ENCODE measurements at regions not wholly inside any gene's neighbourhood (a gene's known extent, or its start where the extent isn't known, plus 50 kb on each side); places are given as distances from the start of the nearest gene placed in this dataset.
"Not testable (repeated sequence)": the region's sequence is repeated elsewhere in the genome, so short reads cannot be mapped to it uniquely, and the experiment has no call there.

GRCh38 chr16:29304251-29304650 is 102.3 kb downstream of the NPIPB11 start:
- Mint-ChIP-seq H3K27ac (ENCODE audit: unreplicated experiment) (no peak overlapping the region), H3K27me3 (ENCODE audit: low read depth) (no peaks in the 10 kb centered on the region), H3K36me3 (ENCODE audit: low read depth) (no peaks in the 10 kb centered on the region), H3K4me3 (no peak overlapping the region), H3K4me1 (peaks cover 24% of the 10 kb centered on the region), H3K9me3 (no peaks in the 10 kb centered on the region)
- DNase-seq (ENCODE audit: low read depth, low spot score): no peak
- no peak for TF ChIP-seq CTCF (conservative IDR thresholded peaks at IDR 0.05)

GRCh38 chr16:29303520-29303919 is 103.0 kb downstream of the NPIPB11 start:
- Mint-ChIP-seq H3K36me3 (ENCODE audit: low read depth) (no peaks in the 10 kb centered on the region), H3K27me3 (ENCODE audit: low read depth) (no peaks in the 10 kb centered on the region)

GRCh38 chr16:29302976-29303375 is 103.5 kb downstream of the NPIPB11 start:
- H3K4me3 Mint-ChIP-seq: no peak overlapping the region
- H3K9me3 Mint-ChIP-seq: peaks cover 3% of the 10 kb centered on the region
- no peak for TF ChIP-seq CTCF (conservative IDR thresholded peaks at IDR 0.05)
- H3K27ac Mint-ChIP-seq (ENCODE audit: unreplicated experiment): no peak overlapping the region
- peaks cover 20% of the 10 kb centered on the region for H3K4me1 Mint-ChIP-seq
- H3K36me3 Mint-ChIP-seq (ENCODE audit: low read depth): no peaks in the 10 kb centered on the region
- no peaks in the 10 kb centered on the region for H3K27me3 Mint-ChIP-seq (ENCODE audit: low read depth)
- DNase-seq (ENCODE audit: low read depth, low spot score): no peak

More at GRCh38 chr16:29303520-29303919, 103.0 kb downstream of the NPIPB11 start:
- Mint-ChIP-seq H3K27ac (ENCODE audit: unreplicated experiment) (no peak overlapping the region), H3K9me3 (peaks cover 3% of the 10 kb centered on the region), H3K4me1 (peaks cover 23% of the 10 kb centered on the region), H3K4me3 (no peak overlapping the region)
- DNase-seq (ENCODE audit: low read depth, low spot score): no peak
- TF ChIP-seq CTCF (conservative IDR thresholded peaks at IDR 0.05): no peak

GRCh38 chr16:29302433-29302832 is 104.1 kb downstream of the NPIPB11 start:
- not testable (repeated sequence) for H3K27ac Mint-ChIP-seq (ENCODE audit: unreplicated experiment); H3K4me3 Mint-ChIP-seq; H3K9me3 Mint-ChIP-seq; H3K27me3 Mint-ChIP-seq (ENCODE audit: low read depth); H3K36me3 Mint-ChIP-seq (ENCODE audit: low read depth); DNase-seq (ENCODE audit: low read depth, low spot score)
- H3K4me1 Mint-ChIP-seq: peaks cover 18% of the 10 kb centered on the region

- H3K36me3 Mint-ChIP-seq (ENCODE audit: low read depth); H3K27me3 Mint-ChIP-seq (ENCODE audit: low read depth); H3K4me3 Mint-ChIP-seq; H3K27ac Mint-ChIP-seq (ENCODE audit: unreplicated experiment); H3K9me3 Mint-ChIP-seq; DNase-seq (ENCODE audit: low read depth, low spot score): not testable (repeated sequence)
- H3K4me1 Mint-ChIP-seq: peaks cover 16% of the 10 kb centered on the region
Observed at GRCh38 chr16:29301662-29302285, 104.7 kb downstream of the NPIPB11 start.

- not testable (repeated sequence) for H3K36me3 Mint-ChIP-seq (ENCODE audit: low read depth); H3K27me3 Mint-ChIP-seq (ENCODE audit: low read depth); H3K4me3 Mint-ChIP-seq; DNase-seq (ENCODE audit: low read depth, low spot score); H3K9me3 Mint-ChIP-seq
- Mint-ChIP-seq H3K4me1 (peaks cover 16% of the 10 kb centered on the region), H3K27ac (ENCODE audit: unreplicated experiment) (peak overlapping the region; percentile 19)
Observed at GRCh38 chr16:29300541-29301535, 105.7 kb downstream of the NPIPB11 start.

- not testable (repeated sequence) for DNase-seq (ENCODE audit: low read depth, low spot score); H3K4me3 Mint-ChIP-seq; H3K27me3 Mint-ChIP-seq (ENCODE audit: low read depth); H3K36me3 Mint-ChIP-seq (ENCODE audit: low read depth); H3K27ac Mint-ChIP-seq (ENCODE audit: unreplicated experiment); H3K9me3 Mint-ChIP-seq
- H3K4me1 Mint-ChIP-seq: peaks cover 16% of the 10 kb centered on the region
Observed at GRCh38 chr16:29300030-29300491, 106.5 kb downstream of the NPIPB11 start.

GRCh38 chr16:29298997-29299396 is 107.5 kb downstream of the NPIPB11 start:
- not testable (repeated sequence) for DNase-seq (ENCODE audit: low read depth, low spot score); H3K27me3 Mint-ChIP-seq (ENCODE audit: low read depth); H3K36me3 Mint-ChIP-seq (ENCODE audit: low read depth); H3K27ac Mint-ChIP-seq (ENCODE audit: unreplicated experiment); H3K9me3 Mint-ChIP-seq; H3K4me3 Mint-ChIP-seq; H3K4me1 Mint-ChIP-seq

GRCh38 chr16:29298307-29298706 is 108.2 kb downstream of the NPIPB11 start:
- H3K27me3 Mint-ChIP-seq (ENCODE audit: low read depth); DNase-seq (ENCODE audit: low read depth, low spot score); H3K9me3 Mint-ChIP-seq; H3K4me3 Mint-ChIP-seq; H3K36me3 Mint-ChIP-seq (ENCODE audit: low read depth); H3K4me1 Mint-ChIP-seq; H3K27ac Mint-ChIP-seq (ENCODE audit: unreplicated experiment): not testable (repeated sequence)

- H3K4me3 Mint-ChIP-seq; H3K36me3 Mint-ChIP-seq (ENCODE audit: low read depth); H3K4me1 Mint-ChIP-seq; H3K9me3 Mint-ChIP-seq; H3K27me3 Mint-ChIP-seq (ENCODE audit: low read depth); DNase-seq (ENCODE audit: low read depth, low spot score): not testable (repeated sequence)
- peak overlapping the region; percentile 86 for H3K27ac Mint-ChIP-seq (ENCODE audit: unreplicated experiment)
Observed at GRCh38 chr16:29297809-29298177, 108.7 kb downstream of the NPIPB11 start.

Measured in neural crest cell (in vitro differentiated cells).